ENCODE measurements at regions not wholly inside any gene's neighbourhood (a gene's known extent, or its start where the extent isn't known, plus 50 kb on each side); places are given as distances from the start of the nearest gene placed in this dataset.

- TF ChIP-seq CTCF (IDR thresholded peaks at IDR 0.05) = no peak
- TF ChIP-seq POLR2A (IDR thresholded peaks at IDR 0.05) = no peak
Measured at GRCh38 chr6:93968126-93968525, 548.8 kb upstream of the EPHA7 start.

Data from thyroid gland (tissue), 4 donors.